ENCODE measurements at regions not wholly inside any gene's neighbourhood (a gene's known extent, or its start where the extent isn't known, plus 50 kb on each side); places are given as distances from the start of the nearest gene placed in this dataset.

- TF ChIP-seq CTCF (IDR thresholded peaks at IDR 0.05; ENCODE audit: low read depth, low read length), result no peak
- no peak for TF ChIP-seq POLR2A (IDR thresholded peaks at IDR 0.05; ENCODE audit: extremely low read depth, insufficient read length)
- TF ChIP-seq MAX (IDR thresholded peaks at IDR 0.05; ENCODE audit: low read depth, low read length), result no peak
Measured at GRCh38 chr16:35516971-35517370, 2057.6 kb downstream of the TP53TG3F start.

Measured in NB4 (cell line).